ENCODE measurements at regions not wholly inside any gene's neighbourhood (a gene's known extent, or its start where the extent isn't known, plus 50 kb on each side); places are given as distances from the start of the nearest gene placed in this dataset.

DNA sequence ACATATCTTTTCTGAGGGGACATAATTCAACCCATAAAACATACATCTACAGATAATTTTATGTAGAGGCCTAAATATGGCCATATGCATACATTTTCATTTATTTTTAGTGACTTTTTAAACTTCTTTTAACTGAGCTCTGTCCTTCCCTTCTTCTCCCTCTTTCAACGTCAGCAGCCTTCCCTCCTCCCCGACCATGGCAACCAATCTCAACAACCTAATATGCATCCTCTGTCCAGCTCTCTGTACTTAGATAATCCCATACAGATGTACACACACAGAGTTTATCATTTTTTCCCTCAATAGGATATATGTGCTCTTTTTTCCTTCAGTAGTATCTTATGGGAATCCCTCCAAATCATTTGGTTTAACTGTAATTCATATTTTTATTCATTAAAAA, 94.3 kb downstream of the CCDC71L start:
- TF ChIP-seq, protein P1, sequence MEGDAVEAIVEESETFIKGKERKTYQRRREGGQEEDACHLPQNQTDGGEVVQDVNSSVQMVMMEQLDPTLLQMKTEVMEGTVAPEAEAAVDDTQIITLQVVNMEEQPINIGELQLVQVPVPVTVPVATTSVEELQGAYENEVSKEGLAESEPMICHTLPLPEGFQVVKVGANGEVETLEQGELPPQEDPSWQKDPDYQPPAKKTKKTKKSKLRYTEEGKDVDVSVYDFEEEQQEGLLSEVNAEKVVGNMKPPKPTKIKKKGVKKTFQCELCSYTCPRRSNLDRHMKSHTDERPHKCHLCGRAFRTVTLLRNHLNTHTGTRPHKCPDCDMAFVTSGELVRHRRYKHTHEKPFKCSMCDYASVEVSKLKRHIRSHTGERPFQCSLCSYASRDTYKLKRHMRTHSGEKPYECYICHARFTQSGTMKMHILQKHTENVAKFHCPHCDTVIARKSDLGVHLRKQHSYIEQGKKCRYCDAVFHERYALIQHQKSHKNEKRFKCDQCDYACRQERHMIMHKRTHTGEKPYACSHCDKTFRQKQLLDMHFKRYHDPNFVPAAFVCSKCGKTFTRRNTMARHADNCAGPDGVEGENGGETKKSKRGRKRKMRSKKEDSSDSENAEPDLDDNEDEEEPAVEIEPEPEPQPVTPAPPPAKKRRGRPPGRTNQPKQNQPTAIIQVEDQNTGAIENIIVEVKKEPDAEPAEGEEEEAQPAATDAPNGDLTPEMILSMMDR (IDR thresholded peaks at IDR 0.05): no peak
- TF ChIP-seq POLR2A (IDR thresholded peaks at IDR 0.05): no peak
- TF ChIP-seq POLR2AphosphoS5 (IDR thresholded peaks at IDR 0.05): no peak

Data from breast epithelium (tissue), 3 donors.